NCI-H748 treated with DMSO at 0.1 percent for 48 hours (cell line): ENCODE measurements at regions not wholly inside any gene's neighbourhood (a gene's known extent, or its start where the extent isn't known, plus 50 kb on each side); places are given as distances from the start of the nearest gene placed in this dataset.

Source experiments
- DNase-seq: peaks from one replicate; lab custom pipeline; 2025; lab: John Stamatoyannopoulos, UW

DNA sequence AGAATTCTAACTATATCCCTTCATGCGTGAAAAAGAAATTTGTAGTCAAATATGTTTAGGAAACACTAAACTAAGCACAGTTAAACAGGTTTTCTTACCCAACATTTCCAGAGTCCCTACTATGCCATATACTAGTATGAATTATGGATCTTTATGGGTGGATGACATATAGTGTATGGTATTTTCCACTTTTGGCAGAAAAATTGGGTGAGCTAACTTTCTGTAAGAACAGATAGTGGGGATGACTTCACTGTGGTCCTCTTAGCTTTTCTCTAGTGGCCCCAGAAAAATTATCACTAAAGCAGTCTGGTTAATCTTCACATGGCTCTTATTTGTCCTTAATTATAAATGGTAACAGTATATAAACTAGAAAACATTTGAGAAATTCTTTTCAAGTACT lies 240.0 kb upstream of the GULP1 start:
- no peak for DNase-seq

DNA sequence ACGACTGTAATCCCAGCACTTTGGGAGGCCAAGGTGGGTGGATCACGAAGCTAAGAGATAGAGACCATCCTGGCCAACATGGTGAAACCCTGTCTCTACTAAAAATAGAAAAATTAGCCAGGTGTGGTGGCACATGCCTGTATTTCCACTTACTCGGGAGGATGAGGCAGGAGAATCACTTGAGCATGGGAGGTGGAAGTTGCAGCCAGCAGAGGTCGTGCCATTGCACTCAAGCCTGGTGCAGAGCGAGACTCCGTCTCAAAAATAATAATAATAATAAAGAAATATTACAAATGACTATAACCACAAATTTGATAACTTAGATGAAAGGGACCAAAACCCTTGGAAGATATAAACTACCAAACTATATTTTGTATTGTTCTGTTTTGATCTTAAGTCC lies 226.3 kb upstream of the GULP1 start:
- no peak for DNase-seq

DNA sequence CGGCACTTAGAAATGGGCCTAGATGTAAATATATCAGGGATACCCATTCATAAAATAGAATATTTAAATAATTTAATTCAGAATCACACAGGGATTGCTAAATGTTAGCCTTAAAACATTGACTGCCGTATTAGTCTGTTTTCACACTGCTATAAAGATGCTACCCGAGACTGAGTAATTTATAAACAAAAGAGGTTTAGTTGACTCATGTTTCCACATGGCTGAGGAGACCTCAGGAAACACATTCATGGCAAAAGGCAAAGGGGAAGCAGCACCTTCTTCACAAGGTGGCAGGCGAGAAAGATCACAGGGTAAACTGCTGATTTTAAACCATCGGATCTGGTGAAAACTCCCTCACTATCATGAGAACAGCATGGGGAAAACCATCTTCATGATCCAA lies 223.6 kb upstream of the GULP1 start:
- DNase-seq: no peak

DNA sequence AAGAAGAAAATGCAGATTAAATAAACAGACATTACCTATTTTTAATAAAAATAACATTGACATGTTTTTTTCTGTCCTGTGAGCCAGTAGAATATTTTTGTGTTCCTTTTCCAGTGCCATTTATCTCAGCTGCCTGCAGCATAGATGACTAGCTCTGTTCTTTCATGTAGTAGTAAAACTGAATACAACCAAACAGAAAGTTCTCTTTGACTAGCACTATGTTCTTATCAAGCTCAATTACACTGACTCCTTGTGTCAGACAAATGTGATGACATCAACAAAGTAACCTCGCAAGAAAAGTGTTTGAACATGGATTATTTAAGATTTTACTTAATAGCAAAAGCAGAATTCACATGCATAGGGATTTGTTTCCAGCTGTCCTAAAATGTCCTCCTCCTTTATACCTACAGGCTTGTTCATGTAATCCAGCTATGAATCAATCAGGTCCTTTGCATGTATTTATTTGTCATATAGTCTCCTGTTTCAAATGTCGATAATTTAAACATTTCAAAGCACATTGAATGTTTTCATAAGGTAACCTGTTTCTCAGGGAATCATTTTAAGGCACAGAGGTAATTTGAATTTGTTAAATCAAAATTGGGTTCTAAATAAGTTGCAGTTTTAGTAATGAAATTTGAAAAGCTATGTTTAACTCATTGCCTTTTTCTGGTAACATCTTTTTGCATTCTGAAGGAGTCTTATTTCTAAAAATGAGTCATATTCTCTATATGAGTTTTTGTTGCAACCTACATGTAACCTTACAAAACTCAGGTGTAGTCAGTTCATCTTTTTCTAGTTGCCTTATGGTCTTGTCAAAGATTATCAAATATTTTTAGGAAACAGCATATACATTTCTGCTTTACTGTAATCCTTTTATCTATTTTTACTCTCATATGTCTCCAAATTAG lies 215.3 kb upstream of the GULP1 start:
- DNase-seq: no peak

DNA sequence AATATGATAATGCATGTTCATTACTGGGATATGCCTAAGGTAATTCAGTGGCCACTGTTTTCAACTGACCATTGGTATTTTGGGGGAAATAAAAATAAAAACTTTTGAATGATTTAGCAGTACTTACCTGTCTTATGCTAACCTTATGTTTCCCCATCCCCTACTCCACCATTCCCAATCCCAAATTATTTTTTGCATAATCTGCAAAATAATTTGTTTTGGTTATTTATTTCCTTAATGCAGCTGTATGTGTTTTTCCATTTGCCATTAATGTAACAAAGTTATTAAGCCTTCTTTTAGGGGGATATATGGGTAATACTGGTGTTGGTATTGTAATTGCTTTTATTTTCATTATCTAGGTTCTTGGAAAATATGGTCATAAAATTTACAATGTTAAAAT lies 213.9 kb upstream of the GULP1 start:
- no peak for DNase-seq

DNA sequence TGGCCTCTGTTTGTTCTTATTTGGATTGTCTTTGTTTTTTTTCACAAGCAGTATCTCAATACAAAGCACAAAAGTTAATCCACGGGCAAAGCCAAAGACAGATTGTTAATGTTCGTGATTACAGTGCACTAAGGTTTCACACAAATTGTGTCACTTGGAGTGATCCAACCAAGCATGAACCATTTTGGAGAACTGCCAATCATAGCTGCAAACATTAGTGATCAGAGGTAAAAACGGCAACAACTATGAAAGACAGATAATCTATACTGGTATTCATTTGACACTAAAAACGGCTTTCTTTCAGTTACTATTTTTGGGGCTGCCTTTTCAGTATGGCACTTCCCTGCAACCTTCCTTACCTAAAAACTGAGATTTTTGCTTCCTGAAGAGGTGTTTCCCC lies 213.1 kb upstream of the GULP1 start:
- DNase-seq: no peak

DNA sequence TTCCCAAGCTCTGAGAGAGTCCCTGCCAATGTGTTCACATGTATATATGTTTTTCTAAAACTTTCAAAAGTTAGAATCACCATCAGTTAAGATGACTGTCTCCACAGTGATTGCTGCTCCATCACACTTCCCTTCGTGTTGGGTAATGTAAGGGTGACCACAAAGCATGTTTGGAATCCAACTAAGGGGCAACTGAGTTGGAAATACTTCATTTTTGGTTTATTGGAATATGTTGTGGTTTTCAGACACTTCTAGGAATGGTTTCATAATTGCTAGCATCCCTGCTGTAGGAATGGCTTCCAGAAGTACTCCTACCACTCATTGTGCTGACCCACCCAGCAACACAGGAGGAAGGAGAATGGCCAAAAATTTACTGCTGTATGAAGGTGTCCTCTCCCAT lies 212.5 kb upstream of the GULP1 start:
- no peak for DNase-seq

DNA sequence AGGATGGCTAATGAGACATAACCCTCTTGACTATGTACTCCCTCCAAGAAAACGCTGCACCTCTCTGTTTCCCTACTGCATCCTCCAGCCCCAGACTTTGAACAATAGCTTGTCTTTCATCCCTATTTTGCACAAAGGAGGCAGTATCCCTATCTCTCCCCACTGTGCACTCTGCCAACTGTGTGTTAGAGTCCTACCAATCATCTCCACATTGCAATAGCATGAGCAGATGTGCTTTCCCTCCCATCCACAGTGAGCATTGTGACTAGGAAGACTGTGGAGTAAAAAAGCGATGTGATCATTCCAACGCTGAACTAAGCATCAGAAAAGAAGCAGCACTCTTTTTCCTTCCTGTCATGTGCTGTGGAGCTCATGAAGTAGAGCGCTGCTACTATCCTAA lies 206.3 kb upstream of the GULP1 start:
- no peak for DNase-seq

DNA sequence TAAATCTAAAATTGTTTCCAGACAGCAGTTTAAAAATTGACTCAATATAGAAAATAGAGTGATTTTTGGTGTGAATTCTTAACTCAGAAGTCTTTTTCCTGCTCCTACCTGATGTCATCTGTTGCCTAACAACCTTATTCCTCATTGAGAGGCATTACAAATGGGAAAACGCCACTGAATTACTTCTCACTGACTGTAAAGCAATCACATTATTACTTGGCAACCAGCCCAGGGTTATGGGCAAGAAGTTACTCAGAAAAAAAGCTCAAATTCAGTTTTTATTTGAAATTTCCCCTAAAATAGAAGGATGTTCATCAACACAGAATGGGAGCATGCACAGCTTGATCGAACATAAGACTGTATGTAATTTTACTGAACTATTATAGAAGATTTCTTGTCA lies 201.8 kb upstream of the GULP1 start:
- no peak for DNase-seq

DNA sequence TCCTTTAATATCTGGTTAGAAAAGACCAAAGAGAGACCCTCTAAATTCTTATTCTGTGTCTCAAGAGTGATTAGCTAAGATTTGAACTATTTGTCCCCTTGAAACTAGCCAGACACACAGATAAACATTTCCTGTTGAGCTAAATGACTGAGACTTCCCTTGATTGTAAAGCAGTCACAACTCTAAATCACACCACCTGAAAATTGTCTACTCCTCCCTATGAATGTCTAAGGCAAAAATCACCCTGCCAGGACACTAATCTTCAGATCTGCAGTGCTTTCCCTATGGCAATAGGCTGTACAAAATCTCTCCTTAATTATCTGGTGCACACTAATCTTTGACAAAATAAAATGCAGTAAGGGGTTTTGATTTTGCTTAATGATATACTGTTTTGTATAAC lies 200.5 kb upstream of the GULP1 start:
- no peak for DNase-seq

DNA sequence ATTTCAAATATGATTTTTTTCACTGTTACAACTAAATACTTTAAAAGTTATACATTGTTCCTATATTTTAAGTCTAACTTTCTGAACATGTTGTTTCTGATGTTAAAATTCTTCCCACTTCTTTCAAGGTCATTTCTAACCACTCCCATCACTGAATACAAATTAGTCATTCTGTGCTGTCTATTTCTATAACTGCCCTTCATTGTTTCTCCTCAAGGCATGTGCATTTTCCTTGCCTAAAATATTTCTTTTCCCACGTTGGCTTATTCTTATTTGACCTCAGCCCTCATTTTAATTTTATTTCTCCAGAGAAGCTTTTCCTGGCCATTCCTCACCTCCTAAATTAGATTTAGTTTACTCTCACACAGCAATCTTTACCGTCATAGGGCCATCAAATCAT lies 198.9 kb upstream of the GULP1 start:
- no peak for DNase-seq

DNA sequence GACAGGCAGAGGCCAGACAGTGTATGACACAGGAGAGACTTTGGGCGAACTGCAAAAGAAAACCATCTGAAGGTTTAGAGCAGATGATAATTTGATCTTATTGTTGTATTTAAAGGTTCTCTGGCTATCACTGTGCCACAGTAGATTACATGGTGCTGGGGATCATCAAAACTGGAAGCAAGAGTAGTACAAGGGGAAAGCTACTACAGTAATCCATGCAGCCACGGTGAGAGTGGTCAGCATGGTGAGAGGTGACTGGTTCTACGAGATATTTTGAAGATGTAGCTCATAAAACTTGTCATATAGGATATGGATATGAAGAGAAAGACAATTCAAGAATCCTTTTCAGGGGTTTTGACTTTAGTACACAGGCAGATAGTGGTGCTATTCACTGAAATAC lies 194.8 kb upstream of the GULP1 start:
- no peak for DNase-seq

DNA sequence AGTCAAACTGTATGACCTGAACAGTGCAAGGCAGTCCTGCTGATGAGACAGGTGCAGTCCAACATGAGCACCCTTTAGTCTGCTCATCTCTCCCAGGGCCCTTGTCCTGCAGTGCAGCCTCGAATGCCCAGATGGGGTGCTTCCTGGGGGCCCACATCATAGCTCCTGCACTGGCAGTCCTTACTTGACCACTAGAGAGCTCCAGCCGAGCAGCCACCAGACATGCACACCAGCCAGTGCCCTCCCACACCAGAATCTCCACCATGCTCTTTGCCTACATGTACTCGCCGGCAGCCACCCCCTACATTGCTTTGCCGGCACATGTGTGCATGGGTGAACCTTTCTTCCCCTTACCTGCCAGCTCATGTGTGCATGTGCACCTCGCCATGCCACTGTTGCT lies 188.8 kb upstream of the GULP1 start:
- DNase-seq: no peak

DNA sequence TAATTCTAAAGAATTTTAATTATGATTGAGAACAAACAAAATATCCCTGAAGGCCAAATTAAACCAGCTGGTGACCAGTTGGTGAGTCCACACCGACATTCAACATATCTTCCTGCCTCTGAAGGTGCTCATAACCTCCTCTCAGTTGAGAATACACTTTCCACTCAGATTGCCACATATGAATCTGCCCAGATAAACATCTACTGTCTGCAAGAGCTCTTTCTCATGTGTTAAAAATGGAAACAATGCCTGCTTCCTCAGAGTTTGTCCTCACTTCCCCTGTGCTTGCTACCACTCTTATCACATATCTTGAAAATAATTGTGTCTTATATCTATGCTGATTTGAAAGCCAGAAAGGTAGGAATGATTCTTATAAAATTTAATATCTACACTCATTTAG lies 177.7 kb upstream of the GULP1 start:
- no peak for DNase-seq

DNA sequence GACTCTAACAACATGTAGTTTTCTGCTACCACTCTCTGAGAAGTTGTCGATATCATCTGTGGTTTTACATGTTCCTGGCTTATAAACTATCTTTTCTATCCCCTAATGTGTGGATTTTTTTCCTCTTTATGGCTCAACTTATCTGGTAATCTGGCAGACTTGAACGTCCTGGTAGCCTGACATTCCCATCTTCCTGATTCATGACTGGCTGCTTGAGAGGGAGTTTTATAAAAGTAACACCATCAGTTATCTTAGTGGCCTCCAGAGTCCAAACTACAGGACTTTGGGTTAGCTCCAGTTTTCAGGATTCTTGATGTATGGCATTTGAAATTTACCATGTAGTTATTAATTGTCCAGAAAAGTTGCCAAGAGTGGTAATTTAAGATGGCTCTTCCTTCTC lies 174.0 kb upstream of the GULP1 start:
- no peak for DNase-seq

DNA sequence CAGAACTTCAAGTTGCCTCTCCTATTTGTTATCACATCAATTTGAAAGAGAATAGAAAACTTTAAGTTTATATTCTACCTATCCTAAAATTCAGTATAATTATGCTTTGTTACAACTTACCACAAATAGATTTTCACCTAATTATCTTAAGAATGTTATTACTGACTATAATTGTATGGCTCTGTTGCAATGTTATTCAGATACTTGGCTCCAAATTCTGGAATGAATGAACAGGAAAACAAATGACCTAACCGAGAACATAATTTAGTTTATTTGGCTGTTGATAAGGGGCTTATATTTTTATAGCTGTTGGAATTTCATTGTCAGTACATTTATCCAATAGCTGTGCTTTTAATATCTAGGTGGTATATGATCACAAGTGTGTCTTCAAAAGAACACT lies 173.2 kb upstream of the GULP1 start:
- no peak for DNase-seq

DNA sequence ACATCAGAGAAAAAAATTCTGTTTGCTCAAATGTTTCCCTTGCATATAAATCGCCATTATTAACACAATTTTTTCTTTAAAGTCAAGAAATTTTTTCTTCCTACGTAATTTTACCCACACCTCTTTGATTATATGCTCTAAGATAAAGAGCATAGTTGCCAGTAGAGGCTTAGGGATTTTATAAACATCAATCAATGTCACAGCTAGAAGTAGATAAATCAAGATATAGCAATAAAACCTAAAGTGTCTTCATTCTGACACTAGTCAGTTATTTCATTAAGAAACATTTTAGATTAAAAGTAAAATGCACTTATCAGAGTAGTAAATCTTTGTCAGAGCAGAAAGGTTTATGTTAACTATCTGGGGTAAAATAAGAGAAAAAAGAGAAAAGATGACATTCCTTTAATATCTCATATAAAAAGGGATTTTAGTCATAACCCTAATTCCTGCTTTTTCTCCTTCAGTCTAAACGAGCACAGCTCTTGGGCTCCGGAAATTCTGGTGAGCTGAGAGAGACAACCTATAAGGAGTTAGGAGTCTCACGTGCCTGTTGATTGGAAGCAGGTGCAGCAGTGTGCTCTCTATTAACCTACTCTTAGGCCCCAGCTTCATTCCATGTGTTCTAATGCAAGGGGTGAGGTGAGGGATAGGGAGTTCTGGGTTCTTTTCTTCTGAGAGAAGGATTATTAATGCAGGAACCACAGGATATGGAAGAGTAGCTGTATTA lies 172.4 kb upstream of the GULP1 start:
- no peak for DNase-seq

DNA sequence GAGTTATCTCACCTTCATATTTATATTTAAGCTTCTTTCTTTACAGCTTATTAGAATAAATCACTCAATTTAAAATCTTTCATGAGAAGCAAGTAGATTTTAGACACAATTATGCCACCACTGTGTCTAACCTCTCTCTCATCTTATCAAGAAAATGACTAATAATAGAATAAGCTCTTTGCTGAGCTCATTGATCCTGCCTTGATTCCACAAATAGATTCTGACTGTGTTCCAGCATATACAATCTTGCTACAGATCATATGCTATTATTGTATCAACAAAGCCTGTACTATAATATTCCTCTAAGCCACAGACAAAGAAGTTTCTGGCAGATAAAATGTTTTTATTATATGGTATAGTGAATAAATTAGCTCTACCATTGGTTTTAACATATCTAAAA lies 168.7 kb upstream of the GULP1 start:
- no peak for DNase-seq

DNA sequence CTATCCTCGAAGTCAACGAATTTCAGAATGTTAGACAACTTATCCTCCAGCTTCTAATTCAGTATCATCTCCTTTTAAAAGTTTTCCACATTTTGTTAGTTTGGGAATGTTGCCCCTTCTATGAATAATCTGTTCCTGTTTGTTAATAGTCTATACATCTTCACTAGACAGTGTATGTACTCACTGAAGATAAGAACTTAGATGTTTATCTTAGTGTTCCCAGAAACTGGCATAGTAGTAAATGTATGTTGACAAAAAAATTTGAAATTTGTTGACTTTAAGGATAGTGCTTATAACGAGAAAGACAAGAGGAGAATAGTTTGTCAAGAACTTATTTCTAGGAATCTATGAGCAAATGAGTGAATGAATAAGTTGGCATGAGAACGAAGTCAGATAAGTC lies 162.0 kb upstream of the GULP1 start:
- no peak for DNase-seq

DNA sequence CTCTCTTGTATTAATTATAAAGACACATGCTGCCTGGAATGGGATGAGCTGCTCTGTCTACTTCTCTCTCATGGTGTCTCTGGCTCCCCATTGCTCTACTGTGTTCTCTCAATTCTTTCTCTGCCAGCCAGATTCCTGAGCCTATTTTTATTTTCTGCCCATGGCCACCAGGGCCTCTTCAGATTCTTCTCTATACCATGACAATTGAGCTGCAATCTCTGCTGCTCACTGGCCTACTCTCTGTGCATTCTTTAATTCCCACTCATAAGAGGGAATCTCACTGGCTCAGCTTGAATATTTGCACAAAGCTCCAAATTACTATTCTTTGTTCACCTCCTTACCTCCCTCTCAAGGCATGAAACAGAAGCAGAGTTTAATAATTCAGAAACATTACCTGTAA lies 161.4 kb upstream of the GULP1 start:
- DNase-seq: no peak

DNA sequence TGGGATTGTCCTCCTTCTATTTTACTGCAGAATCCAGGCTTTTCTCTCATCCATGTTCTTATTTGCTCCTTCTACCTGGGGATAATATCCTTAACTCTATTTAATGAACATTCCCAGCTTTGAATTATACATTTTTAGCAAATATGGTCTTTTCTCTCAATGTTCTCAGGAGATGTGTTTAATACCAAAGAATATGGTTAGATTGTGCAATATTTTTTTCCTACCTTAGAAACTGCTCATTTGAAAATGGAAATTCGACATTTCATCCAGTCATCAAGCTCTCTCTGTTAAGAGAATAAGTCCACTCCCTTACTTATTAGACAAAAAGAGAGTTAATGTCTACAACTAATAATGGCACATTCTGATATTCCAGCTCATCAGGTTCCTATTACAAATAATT lies 160.4 kb upstream of the GULP1 start:
- DNase-seq: no peak

DNA sequence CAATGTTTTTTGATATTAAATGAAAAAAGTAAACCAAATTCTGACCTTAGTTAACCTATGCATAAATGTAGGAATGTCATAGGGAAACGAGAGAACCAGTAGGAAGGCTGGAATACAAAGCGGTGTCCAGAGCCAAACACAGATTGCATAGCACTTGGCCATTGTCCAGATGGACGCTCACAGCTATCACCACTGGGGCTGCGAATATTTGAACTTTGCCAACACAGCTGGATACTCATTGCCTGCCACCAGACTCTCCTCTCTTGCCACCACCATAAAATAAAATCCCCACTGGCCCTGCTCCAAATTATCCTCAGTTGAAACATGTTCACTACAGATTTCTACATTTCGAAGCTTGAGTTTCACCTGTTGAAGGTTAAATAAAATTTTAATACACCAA lies 159.3 kb upstream of the GULP1 start:
- DNase-seq: no peak

DNA sequence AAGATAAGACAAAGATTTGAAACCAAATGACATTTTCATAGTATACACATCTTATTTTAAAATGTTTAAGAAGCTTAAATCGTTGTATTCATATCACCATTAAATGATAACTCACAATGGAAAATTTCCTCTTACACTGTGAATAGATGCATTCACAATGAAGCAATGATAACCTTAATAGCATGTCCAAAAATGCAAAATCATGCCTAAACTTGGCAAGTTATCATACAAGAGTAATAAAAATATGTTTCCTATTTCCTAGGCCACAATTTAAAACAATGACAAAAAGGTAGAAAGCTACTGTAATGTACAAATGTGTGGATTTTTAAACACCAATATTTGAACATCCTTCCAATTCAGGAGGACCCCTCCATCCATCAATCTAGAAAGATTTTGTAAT lies 157.4 kb upstream of the GULP1 start:
- DNase-seq: no peak

DNA sequence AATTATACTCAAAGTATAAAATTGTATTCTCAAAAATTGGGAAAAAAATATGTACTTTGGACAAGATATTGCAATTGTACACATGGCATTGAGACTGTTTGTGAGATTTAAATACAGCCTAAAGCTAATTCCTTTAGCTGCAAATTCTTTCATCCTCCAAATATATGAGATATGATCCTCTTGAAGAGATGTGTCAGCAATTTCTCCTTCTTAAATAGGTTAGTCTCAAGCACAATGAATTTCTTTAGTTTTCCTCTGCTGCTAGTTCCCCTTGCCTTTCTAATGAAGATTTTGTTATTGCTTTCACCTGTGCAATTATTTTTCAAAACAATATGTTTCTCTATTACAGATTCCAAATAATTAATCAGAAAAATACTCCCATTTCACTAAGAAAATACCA lies 153.4 kb upstream of the GULP1 start:
- no peak for DNase-seq
